RWPE2 (cell line): ENCODE measurements at regions not wholly inside any gene's neighbourhood (a gene's known extent, or its start where the extent isn't known, plus 50 kb on each side); places are given as distances from the start of the nearest gene placed in this dataset.

ENCODE experiments used
- ATAC-seq: fragments of 200-7000 bp; cut with Tn5 transposase; 3 replicates; pipeline ENCODE4 v1.9.1; 2021; ENCODE audit warnings: low read depth
- DNase-seq: peaks from one replicate; pipeline ENCODE4 v3.0.0-alpha.2; 2020; ENCODE audit warnings: low spot score
- H3K27ac ChIP-seq: fragments of 450-650 bp; 2 replicates; pipeline ENCODE4 v1.5.1; 2017; ENCODE audit warnings: mild to moderate bottlenecking; ENCODE audit not compliant: poor library complexity, severe bottlenecking
- H3K27me3 ChIP-seq: fragments of 250-450 bp; sonication (Bioruptor Pico); 2 replicates; pipeline ENCODE4 v1.5.1; 2021; ENCODE audit warnings: mild to moderate bottlenecking, moderate library complexity; ENCODE audit not compliant: insufficient read depth, poor library complexity, severe bottlenecking
- H3K36me3 ChIP-seq: fragments of 250-450 bp; sonication (Bioruptor Pico); 2 replicates; pipeline ENCODE4 v1.5.1; 2020; ENCODE audit warnings: low read depth, mild to moderate bottlenecking, moderate library complexity
- H3K4me1 ChIP-seq: fragments of 250-450 bp; sonication (Bioruptor Pico); 2 replicates; pipeline ENCODE4 v1.5.1; 2021; ENCODE audit warnings: mild to moderate bottlenecking, moderate library complexity; ENCODE audit not compliant: insufficient read depth, poor library complexity, severe bottlenecking
- H3K4me3 ChIP-seq: fragments of 250-450 bp; sonication (Bioruptor Pico); 2 replicates; pipeline ENCODE4 v1.5.1; 2021; ENCODE audit warnings: mild to moderate bottlenecking, moderate library complexity; ENCODE audit not compliant: severe bottlenecking
- H3K9me3 ChIP-seq: fragments of 250-450 bp; sonication (Bioruptor Pico); 2 replicates; pipeline ENCODE4 v1.5.1; 2021; ENCODE audit warnings: mild to moderate bottlenecking, moderate library complexity; ENCODE audit not compliant: severe bottlenecking
- TF ChIP-seq, protein P1 (sequence below): fragments of 450-650 bp; IDR thresholded peaks from one replicate; pipeline ENCODE4 v1.5.1; 2017; ENCODE audit warnings: mild to moderate bottlenecking, moderate library complexity; ENCODE audit not compliant: poor library complexity, severe bottlenecking

DNA sequence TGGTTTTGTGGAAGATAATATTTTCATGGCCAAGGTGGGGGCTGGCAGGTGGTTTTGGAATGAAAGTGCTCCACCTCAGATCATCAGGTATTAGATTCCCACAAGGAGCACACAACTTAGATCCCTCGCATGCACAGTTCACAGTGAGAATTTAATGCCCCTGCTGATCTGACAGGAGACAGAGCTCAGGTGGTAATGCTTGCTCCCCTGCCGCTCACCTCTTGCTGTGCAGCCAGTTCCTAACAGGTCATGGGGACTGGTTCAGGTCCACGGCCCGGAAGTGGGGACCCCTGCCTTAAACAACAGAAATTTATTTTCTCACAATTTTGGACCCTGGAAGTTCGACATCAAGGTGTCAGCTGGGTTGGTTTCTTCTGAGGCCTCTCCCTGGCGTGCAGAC is 668.7 kb upstream of the ZNF608 start:
- TF ChIP-seq, protein P1, sequence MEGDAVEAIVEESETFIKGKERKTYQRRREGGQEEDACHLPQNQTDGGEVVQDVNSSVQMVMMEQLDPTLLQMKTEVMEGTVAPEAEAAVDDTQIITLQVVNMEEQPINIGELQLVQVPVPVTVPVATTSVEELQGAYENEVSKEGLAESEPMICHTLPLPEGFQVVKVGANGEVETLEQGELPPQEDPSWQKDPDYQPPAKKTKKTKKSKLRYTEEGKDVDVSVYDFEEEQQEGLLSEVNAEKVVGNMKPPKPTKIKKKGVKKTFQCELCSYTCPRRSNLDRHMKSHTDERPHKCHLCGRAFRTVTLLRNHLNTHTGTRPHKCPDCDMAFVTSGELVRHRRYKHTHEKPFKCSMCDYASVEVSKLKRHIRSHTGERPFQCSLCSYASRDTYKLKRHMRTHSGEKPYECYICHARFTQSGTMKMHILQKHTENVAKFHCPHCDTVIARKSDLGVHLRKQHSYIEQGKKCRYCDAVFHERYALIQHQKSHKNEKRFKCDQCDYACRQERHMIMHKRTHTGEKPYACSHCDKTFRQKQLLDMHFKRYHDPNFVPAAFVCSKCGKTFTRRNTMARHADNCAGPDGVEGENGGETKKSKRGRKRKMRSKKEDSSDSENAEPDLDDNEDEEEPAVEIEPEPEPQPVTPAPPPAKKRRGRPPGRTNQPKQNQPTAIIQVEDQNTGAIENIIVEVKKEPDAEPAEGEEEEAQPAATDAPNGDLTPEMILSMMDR = no peak
- ATAC-seq = no peak
- H3K9me3 ChIP-seq = no peaks in the 10 kb centered on the region
- H3K27me3 ChIP-seq = no peaks in the 10 kb centered on the region
- no peak for DNase-seq
- peaks cover 31% of the 10 kb centered on the region for H3K4me1 ChIP-seq
- H3K4me3 ChIP-seq = no peak overlapping the region
- H3K27ac ChIP-seq = no peak overlapping the region
- no peaks in the 10 kb centered on the region for H3K36me3 ChIP-seq

DNA sequence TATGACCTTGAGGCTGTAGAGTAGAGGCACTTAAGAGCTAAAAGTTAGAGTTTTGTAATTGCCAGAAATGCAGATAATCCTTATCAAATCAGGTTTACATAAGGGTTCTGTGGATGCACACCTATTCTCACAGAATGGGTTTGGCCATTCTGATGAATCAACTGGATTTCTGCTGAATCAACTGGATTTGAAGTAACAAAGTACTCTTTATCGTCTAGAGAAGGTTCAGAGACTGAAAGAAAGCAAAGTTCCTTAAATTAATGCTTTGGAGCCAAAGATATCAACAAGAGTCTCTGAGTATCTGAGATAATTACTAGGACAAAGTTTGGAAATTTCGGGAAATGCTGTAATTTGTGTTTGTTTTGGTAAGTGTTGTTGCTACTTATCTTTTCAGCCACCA is 669.6 kb upstream of the ZNF608 start:
- Histone ChIP-seq H3K27ac (no peak overlapping the region), H3K4me3 (no peak overlapping the region), H3K4me1 (peaks cover 21% of the 10 kb centered on the region), H3K9me3 (no peaks in the 10 kb centered on the region), H3K36me3 (no peaks in the 10 kb centered on the region), H3K27me3 (no peaks in the 10 kb centered on the region)
- TF ChIP-seq, protein P1 = no peak
- ATAC-seq (no peak), DNase-seq (no peak)

DNA sequence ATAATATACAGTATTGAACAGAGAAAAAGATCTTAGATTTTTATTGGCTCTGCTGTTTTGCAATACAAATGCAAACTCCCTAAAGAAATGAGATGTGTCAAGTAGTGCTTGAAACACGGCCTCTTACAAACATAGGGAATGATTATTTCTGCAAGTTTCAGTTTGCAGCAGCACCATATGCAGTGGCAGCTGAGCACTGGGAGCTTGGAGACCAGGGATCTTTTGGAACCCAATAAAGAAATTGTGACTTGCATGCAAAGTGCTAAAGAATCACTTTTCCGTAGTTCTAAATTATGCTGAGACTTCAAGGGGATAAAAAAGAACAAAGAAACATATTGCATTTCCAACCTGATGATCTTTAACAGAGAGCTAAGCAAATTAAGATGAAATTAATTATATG is 674.6 kb upstream of the ZNF608 start:
- TF ChIP-seq, protein P1 = no peak
- no peak overlapping the region for H3K27ac ChIP-seq
- ATAC-seq (no peak), DNase-seq (no peak)
- H3K4me3 ChIP-seq = no peak overlapping the region
- H3K9me3 ChIP-seq = no peaks in the 10 kb centered on the region
- H3K36me3 ChIP-seq = no peaks in the 10 kb centered on the region
- no peaks in the 10 kb centered on the region for H3K4me1 ChIP-seq
- no peaks in the 10 kb centered on the region for H3K27me3 ChIP-seq

DNA sequence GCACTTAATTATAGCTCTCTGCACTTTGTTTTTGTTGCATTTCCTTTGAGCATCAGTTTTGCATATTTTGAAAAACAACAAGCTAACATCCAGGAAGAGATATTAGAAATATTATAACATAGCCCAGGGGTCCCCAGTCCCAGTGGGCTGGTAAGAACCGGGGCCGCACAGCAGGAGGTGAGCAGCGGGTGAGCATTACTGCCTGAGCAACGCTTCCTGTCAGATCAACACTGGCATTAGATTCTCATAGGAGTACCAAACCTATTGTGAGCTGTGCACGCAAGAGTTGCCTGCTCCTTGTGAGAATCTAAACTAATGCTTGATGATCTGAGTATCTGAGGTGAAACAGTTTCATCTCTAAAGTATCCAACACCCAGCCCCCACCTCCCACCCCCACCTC is 675.9 kb upstream of the ZNF608 start:
- no peak overlapping the region for H3K4me3 ChIP-seq
- TF ChIP-seq, protein P1 = no peak
- H3K36me3 ChIP-seq = no peaks in the 10 kb centered on the region
- no peak for ATAC-seq
- no peaks in the 10 kb centered on the region for H3K4me1 ChIP-seq
- H3K9me3 ChIP-seq = no peaks in the 10 kb centered on the region
- no peak overlapping the region for H3K27ac ChIP-seq
- H3K27me3 ChIP-seq = no peaks in the 10 kb centered on the region
- no peak for DNase-seq

DNA sequence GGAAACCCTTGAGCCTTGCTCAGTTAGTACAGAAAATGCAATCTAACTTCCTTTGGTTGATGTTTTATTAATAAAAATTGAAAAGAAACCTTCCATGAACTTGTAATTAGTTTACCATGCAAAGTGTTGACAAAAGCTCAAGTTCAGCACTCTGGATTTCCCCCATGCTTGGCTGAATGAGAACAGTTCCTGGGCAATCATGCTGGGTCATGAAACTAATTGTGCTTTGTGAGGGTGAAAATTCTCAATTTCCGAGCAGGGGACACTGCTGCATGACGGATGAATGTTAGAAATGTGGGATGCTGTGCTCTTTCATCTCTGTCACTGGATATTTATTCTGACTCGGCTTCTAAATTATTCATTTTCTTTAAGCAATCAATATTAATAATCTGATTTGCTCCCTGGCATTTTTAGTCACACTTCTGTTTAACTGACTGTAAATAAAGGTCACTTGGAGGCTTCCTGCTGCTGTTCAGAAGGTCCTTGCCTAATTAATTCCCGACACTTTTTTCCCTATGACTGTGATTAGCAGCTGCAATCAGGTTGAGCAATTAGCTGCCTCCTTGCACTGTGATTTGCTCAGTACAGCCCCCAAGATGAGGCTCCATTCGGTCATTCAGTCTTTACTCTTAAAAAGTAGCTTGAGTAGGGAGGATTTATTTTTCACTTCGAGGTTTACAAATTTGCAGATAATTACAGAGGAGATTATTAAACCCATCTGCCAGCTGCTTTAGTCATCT is 678.1 kb upstream of the ZNF608 start:
- no peaks in the 10 kb centered on the region for H3K36me3 ChIP-seq
- no peaks in the 10 kb centered on the region for H3K27me3 ChIP-seq
- ATAC-seq (no peak), DNase-seq (no peak)
- H3K4me1 ChIP-seq = no peaks in the 10 kb centered on the region
- H3K27ac ChIP-seq = no peak overlapping the region
- H3K9me3 ChIP-seq = no peaks in the 10 kb centered on the region
- TF ChIP-seq, protein P1 = no peak
- H3K4me3 ChIP-seq = no peak overlapping the region
